ENCODE measurements at regions not wholly inside any gene's neighbourhood (a gene's known extent, or its start where the extent isn't known, plus 50 kb on each side); places are given as distances from the start of the nearest gene placed in this dataset.

- Histone ChIP-seq H3K9me3 (ENCODE audit: control insufficient read depth, insufficient read depth, low read depth, low read length) (no peaks in the 10 kb centered on the region), H3K27ac (ENCODE audit: insufficient read depth, low read length) (no peak overlapping the region), H3K36me3 (ENCODE audit: control insufficient read depth, insufficient read depth, low read length) (no peaks in the 10 kb centered on the region), H2AFZ (ENCODE audit: low read length) (no peak overlapping the region), H3K4me2 (ENCODE audit: extremely low read depth, insufficient read depth, low read length) (no peak overlapping the region), H3K4me1 (ENCODE audit: control insufficient read depth, extremely low read depth, insufficient read depth, low read length) (no peaks in the 10 kb centered on the region), H3K79me2 (ENCODE audit: control insufficient read depth, insufficient read depth, low read length) (no peaks in the 10 kb centered on the region), H4K20me1 (ENCODE audit: control insufficient read depth, extremely low read depth, insufficient read depth, low read length) (no peaks in the 10 kb centered on the region), H3K4me3 (replicated peaks in 1 of 4; ENCODE audit: control extremely low read depth in 1 of 4, insufficient read depth in 1 of 4, low read depth in 3 of 4, low read length in 4 of 4) (no peak overlapping the region), H3K9ac (ENCODE audit: insufficient read depth, low read length) (no peak overlapping the region), H3K27me3 (ENCODE audit: control insufficient read depth, insufficient read depth, low read length) (no peaks in the 10 kb centered on the region)
- TF ChIP-seq EZH2 (IDR thresholded peaks at IDR 0.05; ENCODE audit: low read length, missing control alignments) (no peak), CTCF (conservative IDR thresholded peaks at IDR 0.05 in 1 of 2, IDR thresholded peaks at IDR 0.05 in 1 of 2; ENCODE audit: low read depth in 1 of 2, low read length in 2 of 2) (no peak)
- no peak for DNase-seq (ENCODE audit: low read depth in 2 of 2)
These were observed 58.8 kb upstream of the FBRSL1 start for GRCh38 chr12:132430838-132431774.

- Histone ChIP-seq H3K9me3 (ENCODE audit: control insufficient read depth, insufficient read depth, low read depth, low read length) (no peaks in the 10 kb centered on the region), H3K27me3 (ENCODE audit: control insufficient read depth, insufficient read depth, low read length) (no peaks in the 10 kb centered on the region), H2AFZ (ENCODE audit: low read length) (no peak overlapping the region), H4K20me1 (ENCODE audit: control insufficient read depth, extremely low read depth, insufficient read depth, low read length) (no peaks in the 10 kb centered on the region), H3K27ac (ENCODE audit: insufficient read depth, low read length) (no peak overlapping the region), H3K4me1 (ENCODE audit: control insufficient read depth, extremely low read depth, insufficient read depth, low read length) (no peaks in the 10 kb centered on the region), H3K36me3 (ENCODE audit: control insufficient read depth, insufficient read depth, low read length) (no peaks in the 10 kb centered on the region), H3K9ac (ENCODE audit: insufficient read depth, low read length) (no peak overlapping the region), H3K79me2 (ENCODE audit: control insufficient read depth, insufficient read depth, low read length) (no peaks in the 10 kb centered on the region), H3K4me3 (replicated peaks in 1 of 4; ENCODE audit: control extremely low read depth in 1 of 4, insufficient read depth in 1 of 4, low read depth in 3 of 4, low read length in 4 of 4) (no peak overlapping the region), H3K4me2 (ENCODE audit: extremely low read depth, insufficient read depth, low read length) (no peak overlapping the region)
- DNase-seq (ENCODE audit: low read depth in 2 of 2): no peak
- TF ChIP-seq CTCF (conservative IDR thresholded peaks at IDR 0.05 in 1 of 2, IDR thresholded peaks at IDR 0.05 in 1 of 2; ENCODE audit: low read depth in 1 of 2, low read length in 2 of 2) (no peak), EZH2 (IDR thresholded peaks at IDR 0.05; ENCODE audit: low read length, missing control alignments) (no peak)
These were observed 59.9 kb upstream of the FBRSL1 start for GRCh38 chr12:132429946-132430643.

GRCh38 chr12:132429602-132429945 is 60.4 kb upstream of the FBRSL1 start:
- TF ChIP-seq CTCF (conservative IDR thresholded peaks at IDR 0.05 in 1 of 2, IDR thresholded peaks at IDR 0.05 in 1 of 2; ENCODE audit: low read depth in 1 of 2, low read length in 2 of 2): no peak
- no peak for TF ChIP-seq EZH2 (IDR thresholded peaks at IDR 0.05; ENCODE audit: low read length, missing control alignments)
- Histone ChIP-seq H3K9ac (ENCODE audit: insufficient read depth, low read length) (no peak overlapping the region), H3K36me3 (ENCODE audit: control insufficient read depth, insufficient read depth, low read length) (no peaks in the 10 kb centered on the region), H3K79me2 (ENCODE audit: control insufficient read depth, insufficient read depth, low read length) (no peaks in the 10 kb centered on the region), H3K9me3 (ENCODE audit: control insufficient read depth, insufficient read depth, low read depth, low read length) (no peaks in the 10 kb centered on the region), H4K20me1 (ENCODE audit: control insufficient read depth, extremely low read depth, insufficient read depth, low read length) (no peaks in the 10 kb centered on the region), H3K27me3 (ENCODE audit: control insufficient read depth, insufficient read depth, low read length) (no peaks in the 10 kb centered on the region), H3K27ac (ENCODE audit: insufficient read depth, low read length) (no peak overlapping the region), H2AFZ (ENCODE audit: low read length) (no peak overlapping the region), H3K4me3 (replicated peaks in 1 of 4; ENCODE audit: control extremely low read depth in 1 of 4, insufficient read depth in 1 of 4, low read depth in 3 of 4, low read length in 4 of 4) (no peak overlapping the region), H3K4me2 (ENCODE audit: extremely low read depth, insufficient read depth, low read length) (no peak overlapping the region), H3K4me1 (ENCODE audit: control insufficient read depth, extremely low read depth, insufficient read depth, low read length) (no peaks in the 10 kb centered on the region)
- DNase-seq (ENCODE audit: low read depth in 2 of 2): no peak

Measured in fibroblast of lung (primary cell).